ENCODE measurements at regions not wholly inside any gene's neighbourhood (a gene's known extent, or its start where the extent isn't known, plus 50 kb on each side); places are given as distances from the start of the nearest gene placed in this dataset.

- Histone ChIP-seq H3K23me2 (ENCODE audit: low read depth, low read length) (no peaks in the 10 kb centered on the region), H3K4ac (replicated peaks; ENCODE audit: insufficient read length, low read depth, low read length) (no peak overlapping the region), H2AFZ (ENCODE audit: low read length) (no peak overlapping the region), H4K20me1 (replicated peaks in 1 of 2; ENCODE audit: control insufficient read depth in 1 of 2, insufficient read depth in 2 of 2, low read length in 2 of 2) (no peaks in the 10 kb centered on the region), H3K14ac (ENCODE audit: insufficient read length) (no peak overlapping the region), H2BK120ac (replicated peaks; ENCODE audit: low read depth, low read length) (no peak overlapping the region), H4K91ac (replicated peaks; ENCODE audit: insufficient read length, low read length) (no peak overlapping the region), H2BK15ac (ENCODE audit: low read length) (no peak overlapping the region), H3K18ac (ENCODE audit: extremely low read depth, low read length) (no peak overlapping the region), H2BK5ac (ENCODE audit: low read depth, low read length) (no peak overlapping the region), H3K79me1 (ENCODE audit: low read depth, low read length) (no peaks in the 10 kb centered on the region), H2BK12ac (ENCODE audit: low read depth, low read length) (no peak overlapping the region), H2AK5ac (ENCODE audit: low read depth, low read length) (no peak overlapping the region), H3K23ac (ENCODE audit: insufficient read length) (no peak overlapping the region), H3K4me3 (ENCODE audit: extremely low read depth in 1 of 4, insufficient read depth in 2 of 4, low read depth in 3 of 4, low read length in 4 of 4) (no peak overlapping the region), H3K27ac (ENCODE audit: low read depth, low read length) (no peak overlapping the region), H3K9ac (replicated peaks in 1 of 4; ENCODE audit: extremely low read depth in 1 of 4, low read depth in 3 of 4, low read length in 3 of 4) (no peak overlapping the region), H3K4me2 (ENCODE audit: insufficient read depth in 1 of 2, low read depth in 2 of 2, low read length in 2 of 2) (no peak overlapping the region), H3K79me2 (ENCODE audit: control insufficient read depth in 1 of 2, insufficient read depth in 2 of 2, low read length in 2 of 2) (no peaks in the 10 kb centered on the region), H3K9me3 (ENCODE audit: insufficient read depth in 2 of 2, low read depth in 1 of 2, low read length in 1 of 2) (no peaks in the 10 kb centered on the region), H3K4me1 (replicated peaks in 1 of 4; ENCODE audit: control insufficient read depth in 3 of 4, insufficient read depth in 4 of 4, low read length in 3 of 4) (peaks cover 0 to 6% (median 0%) of the 10 kb centered on the region in 4 experiments; a peak in 1 of 7 replicates), H2BK20ac (ENCODE audit: low read length) (no peak overlapping the region), H4K5ac (ENCODE audit: insufficient read length, low read depth, low read length) (no peak overlapping the region), H4K8ac (ENCODE audit: extremely low read depth, insufficient read depth, low read length) (no peak overlapping the region), H3K56ac (replicated peaks; ENCODE audit: insufficient read length, low read depth, low read length) (no peak overlapping the region), H3K27me3 (replicated peaks in 1 of 4; ENCODE audit: control insufficient read depth in 3 of 4, extremely low read depth in 1 of 4, insufficient read depth in 3 of 4, low read length in 3 of 4) (no peaks in the 10 kb centered on the region), H3K36me3 (ENCODE audit: control insufficient read depth in 2 of 4, insufficient read depth in 4 of 4, low read length in 3 of 4) (no peaks in the 10 kb centered on the region)
- WGBS, 2 experiments (ENCODE audit: extremely low coverage in 1 of 2, insufficient coverage in 1 of 2, insufficient read length in 1 of 2, insufficient replicate concordance in 2 of 2, low coverage in 1 of 2, low lambda C conversion rate in 2 of 2, missing lambda C conversion rate in 1 of 2) = 88% methylated on average over 3 of the region's 3 CpGs; no CpG with 5 or more reads in 1 of the 2 experiments
- POLR2A ChIA-PET (ENCODE audit: partially characterized antibody) = interaction anchor here (1.0 kb wide), 1 partner anchor 22 kb away, joined by 3 read pairs; no protein-coding TSS in a partner anchor
- FAIRE-seq = no peak
- no peak for DNase-seq (ENCODE audit: low read depth in 1 of 2, low spot score in 2 of 2)
- CTCF ChIA-PET (ENCODE audit: partially characterized antibody) = interaction anchor here (0.5 to 1.7 kb wide), 4 partner anchors 8 to 150 kb away, joined by 3 to 5 read pairs (median 4); no protein-coding TSS in a partner anchor
- no peak for TF ChIP-seq E2F6 (IDR thresholded peaks at IDR 0.05)
- TF ChIP-seq KDM4A (IDR thresholded peaks at IDR 0.05; ENCODE audit: low read depth, low read length, severe bottlenecking) = no peak
- TF ChIP-seq TCF12 (IDR thresholded peaks at IDR 0.05; ENCODE audit: low read depth, low read length) = no peak
- no peak for TF ChIP-seq PHF8 (conservative IDR thresholded peaks at IDR 0.05; ENCODE audit: low read depth, low read length)
- no peak for TF ChIP-seq ATF3 (IDR thresholded peaks at IDR 0.05; ENCODE audit: insufficient read depth, low read depth, low read length)
- TF ChIP-seq EZH2 (IDR thresholded peaks at IDR 0.05; ENCODE audit: low read depth, low read length, severe bottlenecking) = no peak
- no peak for TF ChIP-seq SP4 (IDR thresholded peaks at IDR 0.05; ENCODE audit: low read length)
- TF ChIP-seq CHD1 (IDR thresholded peaks at IDR 0.05; ENCODE audit: low read depth, low read length) = no peak
- no peak for TF ChIP-seq SP1 (IDR thresholded peaks at IDR 0.05; ENCODE audit: low read depth, low read length)
- no peak for TF ChIP-seq BCL11A (IDR thresholded peaks at IDR 0.05; ENCODE audit: low read depth in 2 of 2, low read length in 2 of 2)
- TF ChIP-seq ASH2L (IDR thresholded peaks at IDR 0.05; ENCODE audit: low read length) = no peak
- no peak for TF ChIP-seq ZNF274 (IDR thresholded peaks at IDR 0.05; ENCODE audit: borderline replicate concordance, extremely low read depth, low read length)
- no peak for TF ChIP-seq CREB1 (IDR thresholded peaks at IDR 0.05)
- TF ChIP-seq NANOG (IDR thresholded peaks at IDR 0.05; ENCODE audit: insufficient read depth, low read depth, low read length, poor library complexity, severe bottlenecking) = no peak
- no peak for TF ChIP-seq TEAD4 (IDR thresholded peaks at IDR 0.05; ENCODE audit: low read depth, low read length)
Measured at GRCh38 chr1:81325397-81325796, 475.3 kb upstream of the ADGRL2 start.

Data from H1 (cell line).